Fibroblast of the aortic adventitia (primary cell): ENCODE measurements at regions not wholly inside any gene's neighbourhood (a gene's known extent, or its start where the extent isn't known, plus 50 kb on each side); places are given as distances from the start of the nearest gene placed in this dataset.

Source experiments
- DNase-seq: peaks from one replicate; pipeline ENCODE4 v3.0.0-alpha.2; 2010; ENCODE audit warnings: low read depth
- H3K4me3 ChIP-seq: 2 replicates; pipeline ENCODE4 v1.5.1; 2011; ENCODE audit warnings: low read depth, mild to moderate bottlenecking, control low read depth, low read length, moderate library complexity
- TF ChIP-seq, protein P1 (sequence below): IDR thresholded peaks from 2 replicates; pipeline ENCODE4 v1.5.1; 2011; ENCODE audit warnings: mild to moderate bottlenecking, low read length, control low read depth, inconsistent platforms; ENCODE audit not compliant: insufficient read depth

DNA sequence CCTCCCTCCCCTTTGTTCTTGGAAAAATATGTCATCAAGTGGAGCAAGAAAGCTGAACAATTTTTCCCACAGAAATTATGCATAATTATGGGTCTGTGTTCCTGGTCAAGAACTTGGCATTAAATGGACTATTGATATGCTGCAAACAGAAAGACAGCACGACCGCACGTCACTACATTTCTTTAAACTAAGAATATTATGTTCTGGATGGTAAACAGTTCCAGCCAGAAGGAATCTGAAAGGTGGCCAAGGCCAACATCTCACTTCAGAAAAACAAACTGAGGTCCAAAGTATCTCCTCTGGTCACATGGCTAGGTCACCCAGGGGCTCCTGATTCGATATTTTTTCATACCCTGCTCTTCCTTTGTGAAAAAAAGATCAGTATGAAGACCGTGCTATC lies 173.3 kb upstream of the GAS1 start:
- H3K4me3 ChIP-seq, result no peak overlapping the region
- TF ChIP-seq, protein P1, sequence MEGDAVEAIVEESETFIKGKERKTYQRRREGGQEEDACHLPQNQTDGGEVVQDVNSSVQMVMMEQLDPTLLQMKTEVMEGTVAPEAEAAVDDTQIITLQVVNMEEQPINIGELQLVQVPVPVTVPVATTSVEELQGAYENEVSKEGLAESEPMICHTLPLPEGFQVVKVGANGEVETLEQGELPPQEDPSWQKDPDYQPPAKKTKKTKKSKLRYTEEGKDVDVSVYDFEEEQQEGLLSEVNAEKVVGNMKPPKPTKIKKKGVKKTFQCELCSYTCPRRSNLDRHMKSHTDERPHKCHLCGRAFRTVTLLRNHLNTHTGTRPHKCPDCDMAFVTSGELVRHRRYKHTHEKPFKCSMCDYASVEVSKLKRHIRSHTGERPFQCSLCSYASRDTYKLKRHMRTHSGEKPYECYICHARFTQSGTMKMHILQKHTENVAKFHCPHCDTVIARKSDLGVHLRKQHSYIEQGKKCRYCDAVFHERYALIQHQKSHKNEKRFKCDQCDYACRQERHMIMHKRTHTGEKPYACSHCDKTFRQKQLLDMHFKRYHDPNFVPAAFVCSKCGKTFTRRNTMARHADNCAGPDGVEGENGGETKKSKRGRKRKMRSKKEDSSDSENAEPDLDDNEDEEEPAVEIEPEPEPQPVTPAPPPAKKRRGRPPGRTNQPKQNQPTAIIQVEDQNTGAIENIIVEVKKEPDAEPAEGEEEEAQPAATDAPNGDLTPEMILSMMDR, result no peak
- no peak for DNase-seq

DNA sequence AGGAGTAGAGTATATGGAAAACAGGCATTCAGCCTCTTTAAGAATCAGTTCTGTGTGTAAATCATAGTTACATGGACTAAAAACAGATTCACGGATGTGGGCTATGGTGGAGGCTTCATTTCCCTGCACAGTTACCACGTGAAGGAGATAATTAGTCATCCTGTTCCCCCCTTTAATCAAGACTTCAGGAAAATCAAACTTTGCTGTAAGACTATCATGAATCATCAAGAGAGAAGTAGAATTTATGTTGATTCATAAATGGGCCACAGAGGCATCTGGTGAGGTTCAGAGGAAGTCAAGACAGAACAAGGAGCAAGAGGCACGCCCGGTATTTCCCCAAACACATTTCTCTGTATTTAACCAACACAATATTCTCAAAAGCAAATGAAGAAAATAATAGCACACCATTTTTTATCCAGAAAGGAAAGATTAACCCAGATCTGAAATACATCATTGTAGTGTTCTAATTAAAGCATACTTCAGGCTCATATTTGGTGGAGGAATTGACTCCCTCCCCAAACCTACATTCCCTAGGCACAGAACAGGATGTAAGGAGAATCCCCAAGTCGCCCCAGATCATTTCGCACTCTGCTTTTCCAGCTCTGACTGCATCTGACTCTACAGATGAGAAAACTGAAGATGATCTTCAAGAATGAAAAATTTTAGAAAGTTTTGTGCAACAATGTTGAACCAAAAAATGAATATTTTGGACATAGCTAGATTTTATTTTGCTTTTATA lies 175.8 kb upstream of the GAS1 start:
- TF ChIP-seq, protein P1, result no peak
- DNase-seq, result peak; percentile 82
- H3K4me3 ChIP-seq, result no peak overlapping the region

DNA sequence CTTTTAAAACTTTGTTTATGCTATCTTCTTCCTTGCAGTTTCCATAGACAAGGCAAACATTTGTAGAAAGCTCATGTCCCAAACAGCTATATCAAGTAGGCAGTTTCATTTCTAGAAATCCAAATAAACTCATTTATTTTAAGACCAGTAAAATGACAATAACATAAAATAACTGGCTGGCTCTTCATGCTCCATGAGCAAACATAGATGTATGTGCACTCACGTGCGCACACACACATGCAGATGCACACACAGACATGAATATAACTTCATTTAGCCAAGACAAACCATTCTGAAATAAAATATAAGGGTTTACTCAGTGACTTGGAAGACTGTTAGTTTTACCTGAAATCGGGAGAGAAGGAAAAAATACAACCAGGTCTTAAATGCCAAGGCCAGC lies 176.5 kb upstream of the GAS1 start:
- DNase-seq, result no peak
- TF ChIP-seq, protein P1, result no peak
- no peak overlapping the region for H3K4me3 ChIP-seq

DNA sequence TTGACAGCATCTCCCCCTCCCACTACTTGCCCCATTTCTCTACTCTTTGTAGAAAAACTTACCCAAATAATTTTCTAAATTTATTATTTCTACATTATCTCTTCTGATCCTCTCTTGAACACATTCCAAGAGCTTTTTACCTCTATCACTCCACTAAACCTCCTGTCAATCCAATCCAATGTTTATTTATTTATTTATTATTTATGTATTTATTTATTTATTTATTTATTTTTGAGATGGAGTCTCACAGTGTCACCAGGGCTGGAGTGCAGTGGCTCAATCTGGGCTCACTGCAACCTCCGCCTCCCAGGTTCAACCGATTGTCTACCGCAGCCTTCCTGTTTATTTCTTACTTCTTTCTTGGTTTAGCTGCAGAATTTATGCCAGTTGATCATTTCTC lies 178.5 kb upstream of the GAS1 start:
- DNase-seq, result no peak
- TF ChIP-seq, protein P1, result no peak
- no peak overlapping the region for H3K4me3 ChIP-seq

DNA sequence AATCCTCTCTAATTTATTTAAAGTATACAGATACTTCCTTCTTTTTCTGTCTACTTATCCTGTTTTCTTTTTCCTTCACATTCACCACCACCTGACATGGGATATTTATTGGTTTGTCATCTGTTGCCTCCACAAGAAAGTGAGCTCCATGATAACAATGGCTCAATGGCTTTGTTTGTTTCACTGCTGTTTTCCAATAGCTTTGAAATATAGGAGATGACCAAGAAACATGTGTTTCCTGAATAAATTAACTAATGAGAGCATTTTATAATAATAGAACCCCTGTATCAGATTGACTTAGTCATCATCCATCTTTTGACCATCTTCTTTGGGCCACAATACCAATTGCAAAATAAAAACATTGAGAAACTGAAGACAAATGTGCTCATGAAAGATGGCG lies 180.2 kb upstream of the GAS1 start:
- DNase-seq, result no peak
- TF ChIP-seq, protein P1, result no peak
- H3K4me3 ChIP-seq, result no peak overlapping the region

DNA sequence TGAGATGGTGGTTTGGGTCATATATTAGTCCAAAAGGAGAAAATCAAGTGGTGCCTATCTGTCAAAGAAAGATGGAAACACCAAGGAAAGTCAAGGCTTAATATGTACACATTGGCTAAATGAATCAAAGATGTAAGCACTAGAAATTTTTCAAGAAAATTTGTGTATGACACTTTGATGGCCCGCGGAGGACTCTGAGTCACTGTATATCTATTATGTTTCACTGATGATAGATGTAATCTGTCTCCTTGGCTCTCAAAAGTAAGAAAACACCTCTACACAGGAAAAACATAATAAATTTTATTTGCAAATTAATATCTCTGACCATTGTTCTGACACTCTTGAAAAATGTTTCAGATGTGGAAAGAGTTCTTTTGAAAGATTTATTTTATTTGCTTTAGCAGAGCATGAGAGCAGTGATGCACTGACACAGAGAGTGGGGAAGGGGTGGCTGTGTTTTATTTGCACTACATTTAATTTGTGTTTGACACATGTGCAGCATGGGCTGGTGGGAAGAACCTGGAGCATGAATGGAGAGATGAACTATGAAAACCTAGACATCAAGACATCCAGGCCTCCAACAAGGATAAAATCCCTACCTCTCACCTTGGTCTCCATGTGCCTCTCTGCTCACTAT lies 180.8 kb upstream of the GAS1 start:
- H3K4me3 ChIP-seq, result no peak overlapping the region
- TF ChIP-seq, protein P1, result no peak
- DNase-seq, result no peak
